ENCODE measurements at regions not wholly inside any gene's neighbourhood (a gene's known extent, or its start where the extent isn't known, plus 50 kb on each side); places are given as distances from the start of the nearest gene placed in this dataset.

DNA sequence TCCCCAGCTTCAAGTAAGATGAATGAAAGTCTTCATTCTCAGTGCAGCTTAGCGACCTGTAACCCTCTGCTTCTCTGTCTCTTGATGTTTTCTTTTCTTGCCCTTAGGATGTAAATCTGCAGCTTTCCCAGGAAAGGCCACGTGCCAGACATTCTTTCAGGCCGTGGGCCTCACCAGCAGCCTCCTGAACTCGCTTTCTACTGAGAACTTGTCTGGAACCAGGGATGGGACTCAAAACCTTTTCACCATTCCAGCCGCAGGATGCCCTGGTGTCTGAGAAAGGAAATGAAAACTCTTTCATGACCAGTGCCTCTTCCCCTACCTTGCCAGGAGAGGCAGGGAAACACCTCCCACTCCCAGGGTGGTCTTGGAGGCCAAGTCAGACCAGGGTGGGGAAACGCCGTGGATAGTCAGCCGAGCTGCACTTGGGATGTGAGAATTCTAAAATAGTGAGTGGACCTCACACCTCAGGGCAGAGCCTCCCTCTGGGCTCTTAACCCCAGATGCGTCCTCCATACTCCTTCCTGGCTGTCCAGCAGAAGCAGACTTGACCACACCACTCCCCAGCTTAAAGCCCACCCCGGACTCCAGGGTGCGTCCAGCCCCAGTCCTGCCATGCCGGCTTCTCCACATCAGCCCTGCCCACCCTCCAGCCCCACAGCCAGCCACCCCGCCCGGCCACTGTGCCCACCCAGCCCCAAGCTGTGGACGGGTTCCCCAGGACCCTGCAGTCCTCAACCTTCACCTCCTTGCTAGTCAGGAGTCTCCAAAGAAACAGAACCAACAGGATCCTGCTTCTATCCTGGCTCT lies 115.5 kb downstream of the TWIST2 start:
- in situ Hi-C loops (cut with MboI; ENCODE audit: low pct_unique_long_range_greater_than_20kb, low sequenced_read_pairs): no loop called here
- no peak for DNase-seq

DNA sequence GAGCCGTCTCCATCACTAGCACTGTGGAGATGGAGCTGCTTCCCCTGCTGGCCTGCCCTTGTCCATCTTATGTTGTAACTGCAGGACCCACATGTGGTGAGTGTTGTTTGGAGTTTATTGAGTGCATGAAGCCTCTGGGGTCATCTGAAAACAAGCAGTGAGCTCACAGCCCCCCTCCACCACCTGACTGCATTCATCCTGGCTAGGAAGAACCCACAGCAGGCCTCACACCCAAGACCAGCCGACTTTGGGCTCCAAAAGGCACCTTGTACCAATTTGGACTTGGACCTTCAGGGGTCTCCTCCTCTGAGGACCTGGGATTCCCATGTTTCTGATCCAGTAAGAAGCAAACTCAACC lies 116.1 kb downstream of the TWIST2 start:
- DNase-seq: no peak
- in situ Hi-C loops (cut with MboI; ENCODE audit: low pct_unique_long_range_greater_than_20kb, low sequenced_read_pairs): no loop called here

- no peak for DNase-seq
- in situ Hi-C loops (cut with MboI; ENCODE audit: low pct_unique_long_range_greater_than_20kb, low sequenced_read_pairs): no loop called here
Observed at GRCh38 chr2:238964544-238965067, 116.7 kb downstream of the TWIST2 start.

- no peak for DNase-seq
- in situ Hi-C loops (cut with MboI; ENCODE audit: low pct_unique_long_range_greater_than_20kb, low sequenced_read_pairs): no loop called here
Observed at GRCh38 chr2:238965371-238966071, 117.6 kb downstream of the TWIST2 start.

GRCh38 chr2:238966072-238966937 lies 118.4 kb downstream of the TWIST2 start:
- DNase-seq: no peak

GRCh38 chr2:238967031-238967977 lies 119.4 kb downstream of the TWIST2 start:
- no peak for DNase-seq
- in situ Hi-C loops (cut with MboI; ENCODE audit: low pct_unique_long_range_greater_than_20kb, low sequenced_read_pairs): no loop called here

More at GRCh38 chr2:238966072-238966937, 118.4 kb downstream of the TWIST2 start:
- in situ Hi-C loops (cut with MboI; ENCODE audit: low pct_unique_long_range_greater_than_20kb, low sequenced_read_pairs): no loop called here

GRCh38 chr2:238967978-238968360 lies 120.1 kb downstream of the TWIST2 start:
- in situ Hi-C loops (cut with MboI; ENCODE audit: low pct_unique_long_range_greater_than_20kb, low sequenced_read_pairs): no loop called here
- no peak for DNase-seq

DNA sequence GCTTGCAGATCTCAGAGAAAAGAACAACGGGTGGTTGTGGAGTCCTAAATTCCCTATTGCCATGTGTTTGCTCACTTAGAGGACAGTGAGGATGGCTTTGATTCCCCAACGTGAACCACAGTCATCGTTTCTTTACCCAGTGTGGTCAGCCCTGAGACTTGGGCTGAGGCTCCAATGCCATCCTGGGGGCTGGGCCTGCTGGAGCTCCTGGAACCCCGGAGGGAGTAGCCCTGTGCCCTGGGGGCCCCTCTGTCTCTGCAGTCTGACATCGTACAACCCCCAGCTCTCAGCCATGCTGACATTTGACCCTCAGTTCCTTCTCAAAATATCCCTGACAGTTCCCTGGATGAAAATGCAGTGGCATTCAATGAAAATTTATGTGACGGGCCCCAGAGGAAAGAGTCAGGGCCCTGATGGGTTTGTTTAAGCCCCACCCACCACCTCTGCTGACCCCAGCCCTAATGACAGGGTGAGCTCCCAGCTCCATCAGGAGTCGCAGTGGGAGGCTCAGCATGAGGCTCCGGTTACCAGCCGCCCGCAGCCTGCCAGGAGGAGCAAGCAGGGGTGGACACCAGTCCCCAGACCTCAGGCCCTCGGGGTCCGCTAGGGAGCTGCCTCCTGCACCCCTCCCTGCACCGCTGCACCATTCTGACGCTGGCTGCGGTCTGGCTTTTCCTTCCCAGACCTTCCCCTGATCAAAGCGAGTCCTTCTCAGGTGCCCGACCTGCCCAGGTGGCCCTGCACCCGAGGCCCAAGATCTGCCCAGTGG lies 120.9 kb downstream of the TWIST2 start:
- DNase-seq: no peak
- in situ Hi-C loops (cut with MboI; ENCODE audit: low pct_unique_long_range_greater_than_20kb, low sequenced_read_pairs): no loop called here

DNA sequence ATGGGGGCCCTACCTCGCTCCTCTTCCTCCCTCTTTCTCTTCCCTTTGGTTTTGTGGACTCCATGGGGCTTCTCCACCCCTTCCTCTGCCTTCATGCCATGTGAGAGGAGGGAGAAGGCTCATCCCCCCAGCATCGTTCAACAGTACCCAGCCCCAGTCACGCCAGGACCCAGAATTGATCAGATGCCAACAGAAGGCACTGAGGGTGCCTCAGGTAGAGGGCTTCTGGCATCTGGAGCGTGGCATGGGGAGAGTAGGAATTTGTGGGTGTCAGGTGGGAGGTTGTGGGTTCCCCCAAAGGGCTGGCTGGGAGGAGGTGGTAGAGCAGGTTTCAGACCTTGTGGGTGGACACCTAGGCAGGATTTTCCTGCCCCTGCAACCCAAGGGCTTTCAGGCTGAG lies 122.0 kb downstream of the TWIST2 start:
- in situ Hi-C loops (cut with MboI; ENCODE audit: low pct_unique_long_range_greater_than_20kb, low sequenced_read_pairs): no loop called here
- DNase-seq: no peak

GRCh38 chr2:238970553-238971081 lies 122.7 kb downstream of the TWIST2 start:
- peak; percentile 30 for DNase-seq
- in situ Hi-C loops (cut with MboI; ENCODE audit: low pct_unique_long_range_greater_than_20kb, low sequenced_read_pairs): no loop called here

DNA sequence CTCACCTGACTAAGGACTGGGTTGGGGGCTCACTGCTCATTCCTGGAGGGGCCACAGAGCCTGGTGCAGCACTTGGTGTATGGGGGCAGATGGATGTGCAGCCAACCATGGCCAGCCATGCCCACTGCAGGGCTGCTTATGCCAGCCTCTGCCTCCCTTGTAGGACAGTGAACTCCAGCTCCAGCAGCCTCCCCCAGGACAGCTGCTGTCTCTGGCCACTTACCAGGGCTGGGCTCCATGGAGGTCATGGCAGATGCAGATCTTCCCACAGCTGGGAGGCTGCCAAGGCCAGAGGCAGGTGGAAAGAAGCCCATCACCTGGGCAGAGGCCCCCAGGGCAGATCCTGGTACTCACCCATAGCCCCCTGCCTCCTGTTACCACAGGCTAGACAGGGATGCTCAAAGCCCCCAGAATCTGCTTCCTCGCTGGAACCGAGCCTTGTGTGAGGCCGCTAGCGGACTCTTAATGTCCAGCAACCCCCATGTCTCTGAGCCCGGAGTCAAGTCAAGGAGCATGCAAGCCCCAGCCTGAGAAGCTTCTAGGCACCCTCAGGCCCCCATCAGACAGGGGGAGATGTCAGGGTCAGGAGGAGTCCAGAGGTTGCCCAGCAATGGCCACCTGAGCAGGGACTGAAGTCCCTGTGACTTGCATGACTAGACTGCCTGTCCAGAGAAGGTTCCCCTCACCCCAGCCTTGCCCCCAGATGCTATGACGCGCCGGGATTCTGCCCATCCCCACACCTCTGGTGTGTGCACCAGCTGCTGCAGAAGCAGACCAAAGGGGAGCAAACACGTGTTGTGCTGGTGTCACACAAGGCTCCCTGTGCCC lies 123.6 kb downstream of the TWIST2 start:
- no peak for DNase-seq
- in situ Hi-C loops (cut with MboI; ENCODE audit: low pct_unique_long_range_greater_than_20kb, low sequenced_read_pairs): no loop called here

DNA sequence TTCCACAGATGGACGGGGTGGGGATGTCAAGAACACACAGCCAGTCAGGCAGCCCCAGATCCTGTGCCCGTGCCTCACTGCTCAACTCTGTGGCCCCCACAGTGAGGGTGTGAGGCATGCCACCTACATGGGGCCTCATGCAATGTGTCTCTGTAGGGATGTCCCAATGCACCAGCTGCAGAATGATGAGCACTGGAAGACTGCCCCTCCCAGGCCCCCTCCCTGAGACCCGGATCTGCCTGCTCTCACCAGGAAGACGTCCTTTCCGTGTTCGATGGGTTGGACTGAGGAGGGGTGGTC lies 124.2 kb downstream of the TWIST2 start:
- DNase-seq: no peak
- in situ Hi-C loops (cut with MboI; ENCODE audit: low pct_unique_long_range_greater_than_20kb, low sequenced_read_pairs): no loop called here

GRCh38 chr2:238973038-238973739 lies 125.3 kb downstream of the TWIST2 start:
- in situ Hi-C loops (cut with MboI; ENCODE audit: low pct_unique_long_range_greater_than_20kb, low sequenced_read_pairs): no loop called here
- no peak for DNase-seq

GRCh38 chr2:238974081-238974480 lies 126.2 kb downstream of the TWIST2 start:
- in situ Hi-C loops (cut with MboI; ENCODE audit: low pct_unique_long_range_greater_than_20kb, low sequenced_read_pairs): no loop called here
- no peak for DNase-seq

- in situ Hi-C loops (cut with MboI; ENCODE audit: low pct_unique_long_range_greater_than_20kb, low sequenced_read_pairs): no loop called here
- no peak for DNase-seq
Observed at GRCh38 chr2:238974501-238975166, 126.7 kb downstream of the TWIST2 start.

GRCh38 chr2:238975408-238975807 lies 127.5 kb downstream of the TWIST2 start:
- no peak for DNase-seq
- in situ Hi-C loops (cut with MboI; ENCODE audit: low pct_unique_long_range_greater_than_20kb, low sequenced_read_pairs): no loop called here

All from KBM-7 (cell line).